ENCODE measurements at regions not wholly inside any gene's neighbourhood (a gene's known extent, or its start where the extent isn't known, plus 50 kb on each side); places are given as distances from the start of the nearest gene placed in this dataset.

DNA sequence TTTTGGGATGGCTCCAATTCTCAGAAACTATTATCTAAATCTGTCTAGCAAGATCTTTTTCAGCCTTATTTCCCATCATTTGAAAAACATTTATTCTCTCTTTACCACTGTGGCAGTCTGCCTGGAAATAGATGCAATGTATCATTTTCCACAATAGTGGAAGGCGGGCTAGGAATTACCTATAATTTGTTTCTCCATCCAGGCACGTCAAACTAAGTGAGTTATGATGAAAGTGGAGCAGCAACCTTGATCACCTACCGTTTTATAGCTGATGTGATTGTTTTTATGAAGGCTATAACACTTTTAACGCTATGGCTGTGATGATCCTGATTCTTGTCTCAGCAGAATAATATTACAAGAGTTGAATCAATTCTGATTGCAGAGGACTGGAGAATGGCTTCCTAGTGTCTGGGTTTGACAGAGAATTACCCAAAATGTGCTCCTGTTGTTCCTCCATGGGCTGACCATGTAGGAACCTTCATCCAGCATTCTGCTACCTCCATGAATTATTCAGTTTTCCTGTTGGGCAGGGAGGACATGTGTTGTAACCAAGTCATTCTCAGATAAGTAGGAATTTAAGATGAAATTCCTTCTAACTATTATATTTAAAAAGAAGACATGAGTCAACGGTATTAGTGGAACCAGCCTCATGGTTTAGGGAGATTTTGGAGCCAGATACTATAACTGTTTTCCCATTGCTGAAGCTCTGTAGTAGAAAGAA is 231.5 kb upstream of the SGO1 start:
- no peak for TF ChIP-seq ZFP30 (CRISPR knock-in tag; IDR thresholded peaks at IDR 0.05)
- TF ChIP-seq ISL1 (CRISPR knock-in tag; IDR thresholded peaks at IDR 0.05): no peak
- TF ChIP-seq ZNF565 (CRISPR knock-in tag; conservative IDR thresholded peaks at IDR 0.05; ENCODE audit: low read depth): no peak
- TF ChIP-seq PPARA (CRISPR knock-in tag; IDR thresholded peaks at IDR 0.05; ENCODE audit: borderline replicate concordance): no peak
- no peak for TF ChIP-seq ZNF70 (CRISPR knock-in tag; IDR thresholded peaks at IDR 0.05)
- no peak for TF ChIP-seq TCF4 (CRISPR knock-in tag; IDR thresholded peaks at IDR 0.05; ENCODE audit: borderline replicate concordance)
- TF ChIP-seq, protein P1, sequence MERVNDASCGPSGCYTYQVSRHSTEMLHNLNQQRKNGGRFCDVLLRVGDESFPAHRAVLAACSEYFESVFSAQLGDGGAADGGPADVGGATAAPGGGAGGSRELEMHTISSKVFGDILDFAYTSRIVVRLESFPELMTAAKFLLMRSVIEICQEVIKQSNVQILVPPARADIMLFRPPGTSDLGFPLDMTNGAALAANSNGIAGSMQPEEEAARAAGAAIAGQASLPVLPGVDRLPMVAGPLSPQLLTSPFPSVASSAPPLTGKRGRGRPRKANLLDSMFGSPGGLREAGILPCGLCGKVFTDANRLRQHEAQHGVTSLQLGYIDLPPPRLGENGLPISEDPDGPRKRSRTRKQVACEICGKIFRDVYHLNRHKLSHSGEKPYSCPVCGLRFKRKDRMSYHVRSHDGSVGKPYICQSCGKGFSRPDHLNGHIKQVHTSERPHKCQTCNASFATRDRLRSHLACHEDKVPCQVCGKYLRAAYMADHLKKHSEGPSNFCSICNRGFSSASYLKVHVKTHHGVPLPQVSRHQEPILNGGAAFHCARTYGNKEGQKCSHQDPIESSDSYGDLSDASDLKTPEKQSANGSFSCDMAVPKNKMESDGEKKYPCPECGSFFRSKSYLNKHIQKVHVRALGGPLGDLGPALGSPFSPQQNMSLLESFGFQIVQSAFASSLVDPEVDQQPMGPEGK (CRISPR knock-in tag; IDR thresholded peaks at IDR 0.05; ENCODE audit: borderline replicate concordance): no peak
- no peak for TF ChIP-seq RARB (CRISPR knock-in tag; IDR thresholded peaks at IDR 0.05)
- TF ChIP-seq ZC3H10 (CRISPR knock-in tag; IDR thresholded peaks at IDR 0.05): no peak
- TF ChIP-seq, protein P2, sequence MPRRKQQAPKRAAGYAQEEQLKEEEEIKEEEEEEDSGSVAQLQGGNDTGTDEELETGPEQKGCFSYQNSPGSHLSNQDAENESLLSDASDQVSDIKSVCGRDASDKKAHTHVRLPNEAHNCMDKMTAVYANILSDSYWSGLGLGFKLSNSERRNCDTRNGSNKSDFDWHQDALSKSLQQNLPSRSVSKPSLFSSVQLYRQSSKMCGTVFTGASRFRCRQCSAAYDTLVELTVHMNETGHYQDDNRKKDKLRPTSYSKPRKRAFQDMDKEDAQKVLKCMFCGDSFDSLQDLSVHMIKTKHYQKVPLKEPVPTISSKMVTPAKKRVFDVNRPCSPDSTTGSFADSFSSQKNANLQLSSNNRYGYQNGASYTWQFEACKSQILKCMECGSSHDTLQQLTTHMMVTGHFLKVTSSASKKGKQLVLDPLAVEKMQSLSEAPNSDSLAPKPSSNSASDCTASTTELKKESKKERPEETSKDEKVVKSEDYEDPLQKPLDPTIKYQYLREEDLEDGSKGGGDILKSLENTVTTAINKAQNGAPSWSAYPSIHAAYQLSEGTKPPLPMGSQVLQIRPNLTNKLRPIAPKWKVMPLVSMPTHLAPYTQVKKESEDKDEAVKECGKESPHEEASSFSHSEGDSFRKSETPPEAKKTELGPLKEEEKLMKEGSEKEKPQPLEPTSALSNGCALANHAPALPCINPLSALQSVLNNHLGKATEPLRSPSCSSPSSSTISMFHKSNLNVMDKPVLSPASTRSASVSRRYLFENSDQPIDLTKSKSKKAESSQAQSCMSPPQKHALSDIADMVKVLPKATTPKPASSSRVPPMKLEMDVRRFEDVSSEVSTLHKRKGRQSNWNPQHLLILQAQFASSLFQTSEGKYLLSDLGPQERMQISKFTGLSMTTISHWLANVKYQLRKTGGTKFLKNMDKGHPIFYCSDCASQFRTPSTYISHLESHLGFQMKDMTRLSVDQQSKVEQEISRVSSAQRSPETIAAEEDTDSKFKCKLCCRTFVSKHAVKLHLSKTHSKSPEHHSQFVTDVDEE (CRISPR knock-in tag; IDR thresholded peaks at IDR 0.05): no peak
- TF ChIP-seq ZNF8 (CRISPR knock-in tag; IDR thresholded peaks at IDR 0.05): no peak
- no peak for TF ChIP-seq CSDC2 (CRISPR knock-in tag; IDR thresholded peaks at IDR 0.05)
- TF ChIP-seq SNAI2 (CRISPR knock-in tag; IDR thresholded peaks at IDR 0.05): no peak

Data from SK-N-SH treated with all-trans-retinoic acid at 6 μM for 48 hours (cell line).